ENCODE measurements at regions not wholly inside any gene's neighbourhood (a gene's known extent, or its start where the extent isn't known, plus 50 kb on each side); places are given as distances from the start of the nearest gene placed in this dataset.

- Histone ChIP-seq H3K4me1 (replicated peaks; ENCODE audit: insufficient read depth) (no peaks in the 10 kb centered on the region), H3K9me3 (ENCODE audit: insufficient read depth, low read depth) (no peaks in the 10 kb centered on the region), H3K4me2 (no peak overlapping the region), H4K20me1 (ENCODE audit: insufficient read depth) (no peaks in the 10 kb centered on the region), H2AFZ (no peak overlapping the region), H3K27ac (no peak overlapping the region), H3K4me3 (no peak overlapping the region), H3K79me2 (ENCODE audit: low read depth) (no peaks in the 10 kb centered on the region), H3F3A (ENCODE audit: insufficient read depth, low read depth) (no peaks in the 10 kb centered on the region), H3K36me3 (ENCODE audit: low read depth) (no peaks in the 10 kb centered on the region), H3K27me3 (ENCODE audit: insufficient read depth, low read depth) (no peaks in the 10 kb centered on the region), H3K9me2 (ENCODE audit: insufficient read depth) (no peaks in the 10 kb centered on the region; the same call in none of the 2 replicates)
- TF ChIP-seq EZH2 (IDR thresholded peaks at IDR 0.05; ENCODE audit: low read depth) (no peak), CTCF (conservative IDR thresholded peaks at IDR 0.05) (no peak)
- POLR2A ChIA-PET (ENCODE audit: unreplicated experiment), result no interaction called here
- intact Hi-C loops (cut with micrococcal nuclease; ENCODE audit: unreplicated experiment), result no loop called here
- DNase-seq, result no peak
- no TSS peak for BruUV-seq (replicated peaks)
- CTCF ChIA-PET, result no interaction called here
Measured at GRCh38 chr6:141498977-141499376, 633.7 kb upstream of the GJE1 start.

GRCh38 chr6:141492521-141493284 is 640.0 kb upstream of the GJE1 start:
- TF ChIP-seq CTCF (conservative IDR thresholded peaks at IDR 0.05) (no peak), EZH2 (IDR thresholded peaks at IDR 0.05; ENCODE audit: low read depth) (no peak)
- no peak for DNase-seq
- H3K27me3 ChIP-seq (ENCODE audit: insufficient read depth, low read depth), result no peaks in the 10 kb centered on the region
- H4K20me1 ChIP-seq (ENCODE audit: insufficient read depth), result no peaks in the 10 kb centered on the region
- no peaks in the 10 kb centered on the region for H3K4me1 ChIP-seq (replicated peaks; ENCODE audit: insufficient read depth)
- no peaks in the 10 kb centered on the region for H3F3A ChIP-seq (ENCODE audit: insufficient read depth, low read depth)
- H3K9me3 ChIP-seq (ENCODE audit: insufficient read depth, low read depth), result no peaks in the 10 kb centered on the region
- H3K4me3 ChIP-seq, result no peak overlapping the region
- intact Hi-C loops (cut with micrococcal nuclease; ENCODE audit: unreplicated experiment), result no loop called here
- POLR2A ChIA-PET (ENCODE audit: unreplicated experiment), result no interaction called here
- no peaks in the 10 kb centered on the region for H3K9me2 ChIP-seq (ENCODE audit: insufficient read depth)
- no TSS peak for BruUV-seq (replicated peaks)
- CTCF ChIA-PET, result no interaction called here
- no peak overlapping the region for H3K27ac ChIP-seq
- no peak overlapping the region for H2AFZ ChIP-seq
- no peaks in the 10 kb centered on the region for H3K36me3 ChIP-seq (ENCODE audit: low read depth)
- H3K79me2 ChIP-seq (ENCODE audit: low read depth), result no peaks in the 10 kb centered on the region
- H3K4me2 ChIP-seq, result no peak overlapping the region

GRCh38 chr6:141491684-141492083 is 641.0 kb upstream of the GJE1 start:
- Histone ChIP-seq H3K79me2 (ENCODE audit: low read depth) (no peaks in the 10 kb centered on the region), H3K27me3 (ENCODE audit: insufficient read depth, low read depth) (no peaks in the 10 kb centered on the region), H3K36me3 (ENCODE audit: low read depth) (no peaks in the 10 kb centered on the region), H3K9me3 (ENCODE audit: insufficient read depth, low read depth) (no peaks in the 10 kb centered on the region), H2AFZ (no peak overlapping the region), H3K4me2 (no peak overlapping the region), H3F3A (ENCODE audit: insufficient read depth, low read depth) (no peaks in the 10 kb centered on the region), H3K27ac (no peak overlapping the region), H3K4me1 (replicated peaks; ENCODE audit: insufficient read depth) (no peaks in the 10 kb centered on the region), H3K4me3 (no peak overlapping the region), H3K9me2 (ENCODE audit: insufficient read depth) (no peaks in the 10 kb centered on the region), H4K20me1 (ENCODE audit: insufficient read depth) (no peaks in the 10 kb centered on the region)
- intact Hi-C loops (cut with micrococcal nuclease; ENCODE audit: unreplicated experiment), result no loop called here
- BruUV-seq (replicated peaks), result no TSS peak
- no peak for TF ChIP-seq CTCF (conservative IDR thresholded peaks at IDR 0.05)
- no peak for TF ChIP-seq EZH2 (IDR thresholded peaks at IDR 0.05; ENCODE audit: low read depth)
- POLR2A ChIA-PET (ENCODE audit: unreplicated experiment), result no interaction called here
- DNase-seq, result no peak
- CTCF ChIA-PET, result no interaction called here

All from PC-9 (cell line).